IPS-18a (cell line): ENCODE measurements at regions not wholly inside any gene's neighbourhood (a gene's known extent, or its start where the extent isn't known, plus 50 kb on each side); places are given as distances from the start of the nearest gene placed in this dataset.

Experiments
- H3K27ac ChIP-seq: one replicate; pipeline ENCODE4 v1.5.1; 2013; ENCODE audit warnings: low read length
- H3K27me3 ChIP-seq: one replicate; pipeline ENCODE4 v1.6.1; 2013; ENCODE audit warnings: mild to moderate bottlenecking, low read length; ENCODE audit not compliant: control insufficient read depth, insufficient read depth
- H3K36me3 ChIP-seq: one replicate; pipeline ENCODE4 v1.6.1; 2013; ENCODE audit warnings: low read depth, low read length; ENCODE audit not compliant: control insufficient read depth
- H3K4me1 ChIP-seq: one replicate; pipeline ENCODE4 v1.6.1; 2013; ENCODE audit warnings: low read depth, low read length; ENCODE audit not compliant: control insufficient read depth
- H3K4me3 ChIP-seq: one replicate; pipeline ENCODE4 v1.5.1; 2013; ENCODE audit warnings: low read length
- H3K9ac ChIP-seq: one replicate; pipeline ENCODE4 v1.6.1; 2013; ENCODE audit warnings: mild to moderate bottlenecking, low read length, moderate library complexity
- H3K9me3 ChIP-seq: one replicate; pipeline ENCODE4 v1.6.1; 2013; ENCODE audit warnings: low read depth, low read length; ENCODE audit not compliant: control insufficient read depth

DNA sequence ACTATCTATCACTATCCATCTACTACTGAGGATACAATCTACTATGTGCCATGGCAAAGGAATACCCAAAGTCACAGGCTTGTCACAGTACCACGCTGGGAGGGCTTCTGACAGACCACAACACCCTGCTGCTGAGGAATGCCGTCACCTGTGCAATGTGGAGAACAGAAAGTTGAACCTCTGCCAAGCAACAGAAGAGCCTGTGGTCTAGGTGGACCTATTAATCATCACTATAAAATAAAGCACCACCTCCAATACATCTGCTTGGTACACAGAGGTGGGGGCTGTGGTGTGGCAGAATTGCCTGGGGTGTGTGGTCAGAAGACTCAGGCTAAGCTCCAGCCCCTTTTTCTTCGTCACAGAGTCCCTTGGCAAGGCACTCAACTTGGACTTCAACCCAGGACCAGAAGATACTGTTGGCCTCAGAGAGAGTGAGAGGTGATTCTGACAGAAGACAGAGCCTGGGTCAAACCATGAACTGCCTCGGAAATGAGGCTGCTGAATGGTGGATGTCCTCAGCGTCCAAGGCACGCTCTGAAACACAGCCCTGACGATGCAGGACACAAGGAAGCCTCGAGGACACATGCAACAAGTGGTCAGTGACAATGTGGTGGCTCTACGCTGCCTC is 189.4 kb upstream of the CHRNA7 start:
- H3K4me3 ChIP-seq: no peak overlapping the region
- H3K27ac ChIP-seq: no peak overlapping the region
- no peaks in the 10 kb centered on the region for H3K9me3 ChIP-seq
- H3K36me3 ChIP-seq: no peaks in the 10 kb centered on the region
- no peaks in the 10 kb centered on the region for H3K27me3 ChIP-seq
- no peak overlapping the region for H3K9ac ChIP-seq
- H3K4me1 ChIP-seq: no peaks in the 10 kb centered on the region

DNA sequence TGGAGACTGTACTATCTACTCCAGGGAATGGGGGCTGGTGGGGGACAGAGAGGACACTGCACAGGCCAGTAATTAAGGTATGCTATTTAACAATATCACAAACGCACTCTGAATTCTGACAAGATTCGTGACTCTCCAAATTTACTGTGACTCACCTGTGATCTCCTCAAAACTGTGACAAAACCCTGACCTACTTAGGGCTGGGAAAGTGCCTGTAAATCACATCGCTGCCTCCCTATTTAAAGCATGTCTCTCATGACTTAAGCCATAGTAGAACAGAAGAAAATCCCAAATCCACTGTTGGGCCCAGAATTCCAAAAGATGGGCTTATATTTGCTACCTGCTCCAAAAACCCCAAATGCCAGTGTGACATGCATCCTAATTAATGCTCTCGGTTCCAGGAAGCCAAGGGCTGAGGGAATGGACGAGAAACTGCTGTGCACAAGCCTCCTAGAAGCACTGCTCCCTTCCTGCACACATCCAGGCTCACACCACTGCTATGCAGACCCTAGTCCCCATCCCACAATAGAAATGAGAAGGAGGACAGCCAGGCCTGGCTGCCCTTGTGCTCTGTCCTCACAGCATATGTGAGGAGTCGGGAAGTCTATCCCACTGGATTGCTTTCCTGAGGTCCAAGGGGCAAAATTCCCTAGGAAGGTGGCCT is 187.7 kb upstream of the CHRNA7 start:
- Histone ChIP-seq H3K9me3 (no peaks in the 10 kb centered on the region), H3K9ac (no peak overlapping the region), H3K4me1 (no peaks in the 10 kb centered on the region), H3K27me3 (no peaks in the 10 kb centered on the region), H3K27ac (no peak overlapping the region), H3K36me3 (no peaks in the 10 kb centered on the region), H3K4me3 (no peak overlapping the region)

DNA sequence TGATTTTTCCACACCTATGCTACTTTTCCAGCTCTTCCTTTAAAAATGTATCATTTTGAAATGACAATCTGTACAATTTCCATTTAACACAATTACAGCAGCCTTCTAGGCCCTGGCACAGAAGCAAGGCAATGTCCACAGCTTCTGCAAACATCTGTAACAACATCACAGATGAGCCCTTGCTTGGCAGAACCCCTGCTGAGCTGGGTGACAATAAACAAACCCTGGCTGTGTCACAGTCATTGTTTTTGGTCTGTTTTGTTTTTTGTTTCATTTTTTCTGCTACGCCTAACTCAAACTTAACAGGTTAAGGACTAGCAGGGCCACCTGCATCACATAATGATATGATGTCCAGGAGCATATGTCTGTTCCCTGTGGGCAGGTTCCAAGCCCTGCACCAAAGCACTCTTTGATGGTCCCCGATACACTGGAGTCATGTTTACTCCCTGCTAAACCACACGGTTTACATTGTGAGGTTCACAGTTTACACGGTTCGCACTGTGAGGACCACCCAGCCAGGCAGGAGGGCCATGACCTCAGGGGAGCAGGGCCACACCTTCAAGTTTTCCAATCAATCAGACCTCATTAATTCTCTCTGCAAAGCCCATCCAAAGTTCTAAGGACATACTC is 186.8 kb upstream of the CHRNA7 start:
- no peak overlapping the region for H3K4me3 ChIP-seq
- H3K36me3 ChIP-seq: no peaks in the 10 kb centered on the region
- no peaks in the 10 kb centered on the region for H3K27me3 ChIP-seq
- no peak overlapping the region for H3K27ac ChIP-seq
- H3K9ac ChIP-seq: no peak overlapping the region
- no peaks in the 10 kb centered on the region for H3K4me1 ChIP-seq
- H3K9me3 ChIP-seq: no peaks in the 10 kb centered on the region

DNA sequence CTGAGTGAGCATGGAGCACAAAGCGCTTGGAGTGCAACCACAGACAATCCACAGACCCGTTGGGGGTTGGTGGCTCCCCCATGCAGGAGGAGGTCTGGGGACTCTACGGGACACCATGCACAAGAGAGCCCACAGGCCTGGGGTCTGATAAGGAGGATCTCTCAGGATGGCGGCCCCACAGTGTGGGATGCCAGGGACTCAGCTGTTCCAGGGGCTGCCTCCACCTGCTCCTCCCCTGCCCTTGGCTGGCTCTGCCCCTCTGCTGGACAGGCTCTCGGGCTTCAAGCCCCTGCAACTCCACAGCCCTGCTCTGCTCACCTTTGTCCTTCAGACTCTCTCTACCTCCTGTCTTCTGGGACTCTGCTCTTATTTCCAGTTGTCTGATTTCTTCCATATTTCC is 184.5 kb upstream of the CHRNA7 start:
- no peak overlapping the region for H3K27ac ChIP-seq

DNA sequence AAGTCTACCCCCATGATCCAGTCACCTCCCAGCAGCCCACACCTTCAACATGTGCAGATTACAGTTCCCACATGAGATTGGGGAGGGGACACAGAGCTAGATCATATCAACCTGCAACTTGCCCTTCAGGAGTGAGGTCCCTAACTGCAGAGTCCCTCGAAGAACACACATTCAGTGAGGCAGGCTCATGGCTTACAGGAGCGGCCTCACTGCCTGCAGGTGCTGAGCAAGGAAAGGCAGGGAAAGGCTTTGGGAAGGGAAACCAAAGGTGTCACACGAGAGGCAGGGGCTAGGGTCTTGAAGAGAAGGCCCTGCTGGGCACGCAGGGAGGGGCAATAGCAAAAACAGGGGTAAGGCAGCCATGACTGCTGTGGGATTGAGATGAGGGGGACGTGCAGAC is 182.4 kb upstream of the CHRNA7 start:
- Histone ChIP-seq H3K9ac (no peak overlapping the region), H3K4me3 (no peak overlapping the region), H3K36me3 (no peaks in the 10 kb centered on the region), H3K27ac (no peak overlapping the region), H3K4me1 (no peaks in the 10 kb centered on the region), H3K9me3 (no peaks in the 10 kb centered on the region), H3K27me3 (no peaks in the 10 kb centered on the region)

More for the DNA sequence above, 184.5 kb upstream of the CHRNA7 start:
- no peaks in the 10 kb centered on the region for H3K9me3 ChIP-seq
- H3K9ac ChIP-seq: no peak overlapping the region
- H3K36me3 ChIP-seq: no peaks in the 10 kb centered on the region
- no peaks in the 10 kb centered on the region for H3K4me1 ChIP-seq
- no peaks in the 10 kb centered on the region for H3K27me3 ChIP-seq
- H3K4me3 ChIP-seq: no peak overlapping the region

DNA sequence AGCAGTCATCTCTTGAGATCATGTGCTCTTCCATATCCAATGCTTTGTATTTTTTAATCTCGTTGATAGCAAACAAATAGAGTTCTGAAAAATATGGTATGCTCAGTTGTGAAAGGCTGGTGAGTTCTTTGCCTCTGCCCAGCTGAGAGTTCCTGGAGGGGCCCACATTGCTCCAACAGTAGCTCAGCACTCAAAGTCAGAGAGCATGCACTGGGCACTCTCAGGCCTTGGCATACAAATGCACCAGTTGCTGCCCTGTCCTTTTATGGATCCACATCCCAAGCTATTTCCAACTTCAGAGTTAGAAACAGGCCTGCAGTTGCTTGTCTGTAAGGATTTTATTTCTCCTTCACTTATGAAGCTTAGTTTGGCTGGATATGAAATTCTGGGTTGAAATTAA is 181.7 kb upstream of the CHRNA7 start:
- H3K27me3 ChIP-seq: no peaks in the 10 kb centered on the region
- no peaks in the 10 kb centered on the region for H3K4me1 ChIP-seq
- no peak overlapping the region for H3K4me3 ChIP-seq
- H3K9me3 ChIP-seq: no peaks in the 10 kb centered on the region
- H3K9ac ChIP-seq: no peak overlapping the region
- H3K36me3 ChIP-seq: no peaks in the 10 kb centered on the region
- H3K27ac ChIP-seq: no peak overlapping the region

DNA sequence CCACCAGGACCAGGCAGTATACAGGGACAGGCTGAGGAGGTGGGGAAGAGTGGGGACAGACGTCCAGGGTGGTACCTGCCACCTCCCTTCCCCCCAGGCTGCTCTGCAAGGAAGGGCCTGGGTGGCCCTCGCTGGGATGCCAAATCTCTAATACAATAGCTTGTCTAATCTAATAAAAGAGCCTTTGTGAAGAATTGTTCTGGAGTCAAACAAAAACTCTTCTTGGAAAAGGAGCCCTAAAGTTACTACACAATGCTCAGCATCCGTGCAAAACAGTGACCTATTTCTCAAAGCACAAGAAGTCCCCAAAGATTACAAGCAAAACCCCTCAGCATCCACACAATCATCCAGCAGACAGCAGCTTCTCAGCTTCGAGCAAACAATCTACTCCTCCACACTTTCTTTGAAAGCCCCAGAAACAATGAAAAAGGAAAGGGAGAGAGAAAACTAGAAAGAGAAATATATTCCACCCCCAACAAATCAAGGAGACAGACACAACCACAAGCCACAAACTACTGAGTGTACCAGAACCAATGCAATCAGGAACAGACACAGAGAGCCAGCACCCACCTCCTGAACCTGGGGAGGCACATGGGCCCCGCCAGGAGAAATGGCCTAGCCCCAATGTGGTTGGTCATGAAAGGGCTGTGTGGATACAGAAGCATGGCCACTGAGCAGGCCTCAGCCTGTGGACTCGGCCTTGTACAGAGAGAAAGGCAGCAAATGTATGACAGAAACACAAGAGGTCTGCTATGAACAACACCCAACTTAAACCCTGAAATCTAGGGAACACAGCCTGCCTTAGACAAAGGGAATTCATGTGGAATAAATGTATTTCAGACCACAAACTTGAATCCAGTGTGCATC is 177.1 kb upstream of the CHRNA7 start:
- no peak overlapping the region for H3K27ac ChIP-seq
- no peaks in the 10 kb centered on the region for H3K9me3 ChIP-seq
- peaks cover 7% of the 10 kb centered on the region for H3K4me1 ChIP-seq
- H3K36me3 ChIP-seq: no peaks in the 10 kb centered on the region
- no peak overlapping the region for H3K9ac ChIP-seq
- H3K27me3 ChIP-seq: no peaks in the 10 kb centered on the region
- H3K4me3 ChIP-seq: no peak overlapping the region

DNA sequence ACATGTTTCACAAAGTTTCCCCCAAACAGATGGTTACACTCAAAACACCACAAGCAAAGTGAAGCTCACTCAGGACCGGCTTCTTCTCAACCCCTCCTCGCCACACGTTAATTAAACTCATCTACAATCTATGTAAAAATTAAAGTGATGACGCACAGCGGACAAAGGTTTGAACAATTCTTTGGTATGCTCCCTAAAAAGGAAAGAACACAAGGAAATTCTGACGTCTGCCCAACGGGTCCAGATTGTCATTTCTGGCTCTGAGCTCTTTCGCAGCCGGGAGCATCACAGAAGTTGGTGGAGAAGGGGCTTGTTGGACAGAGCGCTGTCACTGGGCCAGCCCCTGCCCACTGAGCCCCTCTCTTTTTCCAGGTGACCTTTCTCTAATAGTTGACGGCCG is 173.7 kb upstream of the CHRNA7 start:
- Histone ChIP-seq H3K4me1 (peaks cover 7% of the 10 kb centered on the region), H3K36me3 (no peaks in the 10 kb centered on the region), H3K9ac (no peak overlapping the region), H3K27ac (no peak overlapping the region), H3K9me3 (no peaks in the 10 kb centered on the region), H3K4me3 (no peak overlapping the region), H3K27me3 (no peaks in the 10 kb centered on the region)

DNA sequence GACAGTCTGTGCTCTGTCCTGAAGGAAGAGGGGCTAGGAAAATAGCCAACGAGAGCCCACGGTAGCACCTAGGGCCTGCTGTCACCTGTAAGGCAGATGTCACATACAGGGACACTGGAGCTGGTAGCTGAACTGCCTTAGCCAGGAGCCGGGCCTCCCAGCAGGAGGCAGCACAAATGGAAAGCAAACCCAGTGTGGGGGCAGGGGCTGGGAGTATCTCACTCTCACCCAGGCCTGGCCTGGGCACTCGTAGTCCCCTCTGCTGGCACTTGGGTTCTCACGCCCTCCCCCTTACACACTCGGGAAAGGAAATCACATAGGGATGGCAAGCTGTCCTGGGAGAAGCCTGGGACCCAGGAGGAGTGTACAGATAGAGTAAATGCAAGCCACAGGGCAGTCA is 173.1 kb upstream of the CHRNA7 start:
- H3K9me3 ChIP-seq: no peaks in the 10 kb centered on the region
- H3K36me3 ChIP-seq: no peaks in the 10 kb centered on the region
- no peak overlapping the region for H3K27ac ChIP-seq
- H3K27me3 ChIP-seq: no peaks in the 10 kb centered on the region
- H3K9ac ChIP-seq: no peak overlapping the region
- H3K4me3 ChIP-seq: no peak overlapping the region
- peaks cover 7% of the 10 kb centered on the region for H3K4me1 ChIP-seq

DNA sequence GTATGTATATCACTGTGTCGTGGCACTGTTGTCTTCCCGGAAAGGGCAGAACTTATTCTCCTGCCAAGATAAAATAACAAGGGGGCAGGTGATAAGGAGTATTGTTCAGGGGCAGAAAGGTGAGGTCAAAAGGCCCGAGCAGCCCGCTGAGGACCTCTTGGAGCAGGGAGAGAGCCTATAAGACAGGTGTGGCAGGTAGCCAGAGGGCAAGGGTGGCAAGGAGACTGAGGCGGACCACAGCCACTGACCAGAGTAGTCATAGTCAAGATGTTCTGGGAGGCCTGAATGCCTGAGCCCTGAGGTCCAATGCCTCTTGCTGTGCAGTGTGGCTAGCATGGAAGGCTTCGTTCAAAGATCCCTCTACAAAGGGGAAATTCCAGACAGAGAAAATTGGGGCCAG is 172.3 kb upstream of the CHRNA7 start:
- no peak overlapping the region for H3K27ac ChIP-seq
- no peaks in the 10 kb centered on the region for H3K27me3 ChIP-seq
- no peak overlapping the region for H3K4me3 ChIP-seq
- no peaks in the 10 kb centered on the region for H3K9me3 ChIP-seq
- no peak overlapping the region for H3K9ac ChIP-seq
- H3K36me3 ChIP-seq: no peaks in the 10 kb centered on the region
- H3K4me1 ChIP-seq: peaks cover 7% of the 10 kb centered on the region

DNA sequence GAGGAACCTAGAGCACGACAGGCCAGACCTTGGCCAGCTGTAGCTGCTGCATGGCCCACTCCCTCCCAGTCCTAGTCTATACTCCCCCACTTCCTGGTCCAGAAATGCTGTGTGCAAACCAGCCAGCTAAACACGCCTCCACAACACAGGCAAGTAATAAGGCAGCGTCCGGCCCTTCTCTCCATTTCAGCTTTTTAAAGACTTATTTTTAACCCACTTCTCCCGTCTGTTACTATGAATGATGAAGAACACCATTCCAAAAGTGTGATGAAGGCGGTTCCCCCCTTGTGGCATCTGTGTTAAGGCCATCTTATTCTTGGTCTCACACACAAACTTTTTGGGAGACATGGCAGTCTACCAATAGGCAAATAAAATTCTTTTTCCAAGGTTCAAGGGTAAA is 164.1 kb upstream of the CHRNA7 start:
- Histone ChIP-seq H3K4me1 (peaks cover 8% of the 10 kb centered on the region), H3K27ac (no peak overlapping the region), H3K36me3 (no peaks in the 10 kb centered on the region), H3K4me3 (no peak overlapping the region), H3K9ac (no peak overlapping the region), H3K27me3 (peaks cover 17% of the 10 kb centered on the region), H3K9me3 (no peaks in the 10 kb centered on the region)
